ENCODE measurements at regions not wholly inside any gene's neighbourhood (a gene's known extent, or its start where the extent isn't known, plus 50 kb on each side); places are given as distances from the start of the nearest gene placed in this dataset.

DNA sequence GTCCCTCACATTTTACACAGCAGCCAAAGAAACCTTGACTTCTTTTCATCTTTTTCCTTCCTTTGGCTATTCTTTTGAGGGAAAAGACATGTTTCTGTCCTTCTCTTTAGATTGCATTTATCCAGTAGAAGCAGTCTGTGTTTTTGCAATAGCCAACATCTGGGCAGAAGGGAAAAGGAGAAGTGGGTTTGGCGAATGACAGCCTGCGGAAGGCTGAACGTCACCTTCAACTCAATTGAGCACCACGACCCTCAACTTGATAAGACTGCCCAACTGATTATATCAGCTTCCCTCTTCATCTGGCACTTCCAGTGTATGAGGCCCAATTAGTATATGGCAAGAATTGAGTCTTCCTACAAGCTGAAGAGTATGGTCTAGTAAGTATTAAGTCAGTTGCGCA, 1997.6 kb upstream of the WWC1 start:
- DNase-seq (ENCODE audit: low read depth in 4 of 4, low spot score in 1 of 4) = no peak

DNA sequence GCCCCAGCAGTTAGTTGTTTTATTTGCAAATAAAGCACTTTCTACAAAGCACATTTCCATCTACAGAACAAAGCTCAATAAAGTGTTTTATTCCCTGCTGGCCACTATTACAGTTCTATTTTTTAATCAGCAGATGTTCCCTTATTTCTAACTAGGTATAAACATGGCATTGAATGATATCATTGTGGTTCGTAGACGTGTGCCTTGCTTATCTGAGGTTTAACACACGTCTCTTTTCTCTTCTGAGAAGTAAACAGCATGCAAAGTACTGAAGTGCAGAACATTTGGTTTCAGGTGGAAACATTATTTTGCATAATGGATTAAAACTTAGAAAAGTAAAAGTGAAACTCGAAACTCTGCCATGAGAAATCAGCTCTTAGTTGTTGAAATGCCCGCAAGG, 1989.3 kb upstream of the WWC1 start:
- DNase-seq (ENCODE audit: low read depth in 4 of 4, low spot score in 1 of 4) = no peak

- no peak for DNase-seq (ENCODE audit: low read depth in 4 of 4, low spot score in 1 of 4)
These were observed 1974.0 kb upstream of the WWC1 start for GRCh38 chr5:166317425-166317824.

- no peak for DNase-seq (ENCODE audit: low read depth in 4 of 4, low spot score in 1 of 4)
These were observed 1970.4 kb upstream of the WWC1 start for GRCh38 chr5:166320920-166321480.

DNA sequence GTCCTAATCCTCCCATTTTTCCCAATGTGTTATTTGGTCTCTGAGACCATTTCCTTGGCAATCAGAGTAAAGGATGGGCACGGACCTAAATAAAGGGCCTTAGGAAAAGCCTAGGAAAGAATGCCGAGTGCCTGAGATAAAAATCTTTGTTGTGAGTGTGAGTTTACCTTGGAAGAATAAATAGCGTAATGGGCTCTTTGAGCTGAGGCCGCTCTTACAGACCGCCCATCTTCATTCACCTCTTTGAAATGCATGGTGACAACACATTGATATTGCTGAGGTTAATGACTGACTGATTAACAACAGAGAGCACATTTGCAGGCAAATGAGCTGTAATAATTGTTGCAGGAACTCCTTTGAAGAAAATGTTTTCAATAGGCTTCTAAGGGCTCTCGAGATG, 1967.1 kb upstream of the WWC1 start:
- DNase-seq (ENCODE audit: low read depth in 4 of 4, low spot score in 1 of 4) = no peak

- no peak for DNase-seq (ENCODE audit: low read depth in 4 of 4, low spot score in 1 of 4)
These were observed 1962.2 kb upstream of the WWC1 start for GRCh38 chr5:166329149-166329800.

DNA sequence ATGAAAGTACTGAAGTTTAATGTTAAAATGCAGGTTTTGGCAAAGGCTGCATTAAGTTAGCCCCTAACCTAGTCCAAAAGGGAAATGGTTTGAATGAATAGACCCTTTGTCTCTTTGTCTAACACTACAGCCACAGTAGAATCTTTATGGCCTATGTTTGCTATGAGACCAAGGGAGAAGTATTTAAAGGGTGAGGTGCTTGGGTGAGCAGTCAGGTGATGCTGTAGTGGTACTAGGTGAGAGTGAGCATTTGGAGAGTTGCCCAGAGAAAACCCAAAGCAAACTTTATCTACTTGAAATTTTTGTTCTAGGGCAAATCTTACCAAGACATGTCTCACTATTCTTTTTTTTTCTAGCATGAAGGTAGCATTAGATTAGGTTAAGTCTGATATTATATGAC, 1961.4 kb upstream of the WWC1 start:
- no peak for DNase-seq (ENCODE audit: low read depth in 4 of 4, low spot score in 1 of 4)

DNA sequence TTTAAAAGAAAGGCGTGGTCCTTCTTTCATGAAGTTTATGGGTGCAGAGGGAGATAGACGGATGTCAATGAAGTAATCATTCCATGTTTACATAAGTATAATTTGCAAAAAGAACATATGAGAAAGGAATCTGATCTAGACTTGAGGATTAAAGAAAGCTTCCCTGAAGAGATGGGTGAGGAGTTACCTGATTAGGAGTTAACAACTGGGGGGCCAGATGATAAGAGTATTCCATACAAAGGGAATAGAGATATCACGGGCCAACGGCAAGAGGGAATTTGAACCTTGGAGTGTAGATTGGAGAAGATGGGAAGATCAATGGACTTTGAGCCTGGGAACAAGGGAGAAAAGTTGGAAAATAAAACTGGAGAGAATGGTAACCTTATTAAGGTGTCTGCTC, 1959.9 kb upstream of the WWC1 start:
- DNase-seq (ENCODE audit: low read depth in 4 of 4, low spot score in 1 of 4) = no peak

- no peak for DNase-seq (ENCODE audit: low read depth in 4 of 4, low spot score in 1 of 4)
These were observed 1952.6 kb upstream of the WWC1 start for GRCh38 chr5:166338801-166339200.

DNA sequence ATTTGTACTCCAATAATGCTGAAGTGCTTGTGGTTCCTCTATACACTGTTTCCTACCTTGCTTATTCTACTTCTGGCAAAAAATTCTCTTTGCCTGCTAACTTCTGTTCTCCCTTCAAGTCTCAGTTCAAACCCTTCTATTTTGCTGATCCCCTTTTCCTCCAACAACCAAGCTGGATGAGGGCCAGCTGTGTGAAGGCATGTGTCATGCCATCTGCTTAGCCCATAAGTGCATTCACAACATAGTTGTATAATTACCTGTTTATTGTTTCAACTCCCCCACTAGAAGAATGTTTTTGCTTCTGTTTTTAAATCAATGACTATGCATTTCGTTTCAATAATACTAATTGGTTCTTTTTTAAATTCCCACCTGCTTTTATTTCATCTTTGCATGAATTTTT, 1951.4 kb upstream of the WWC1 start:
- DNase-seq (ENCODE audit: low read depth in 4 of 4, low spot score in 1 of 4) = no peak

DNA sequence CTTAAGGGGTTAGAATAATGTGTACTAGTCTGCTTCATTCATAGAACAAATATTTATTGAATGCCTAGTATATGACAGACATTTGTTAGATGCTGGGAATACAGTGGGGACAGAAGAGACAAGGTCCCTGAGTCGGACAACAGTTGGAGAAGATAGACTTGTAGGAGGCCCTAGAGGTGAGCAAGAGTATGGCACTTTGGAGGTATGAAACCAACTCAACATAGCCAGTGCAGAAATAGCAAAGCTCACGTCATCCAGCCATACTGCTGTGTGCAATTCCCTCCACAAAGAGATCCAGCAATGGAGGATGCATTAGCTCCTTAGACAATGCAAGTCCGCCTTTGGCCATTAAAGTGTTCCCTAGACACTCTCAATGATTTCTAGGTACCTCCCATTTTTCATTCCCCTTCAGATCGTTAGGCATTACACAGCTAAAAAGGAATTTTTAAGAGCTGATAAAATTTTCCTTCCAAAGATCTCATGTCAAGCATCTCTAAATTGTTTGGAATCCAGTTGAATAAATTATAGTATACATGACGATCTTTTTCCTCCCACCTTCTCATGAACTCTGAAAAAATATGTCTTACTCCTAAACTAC, 1949.6 kb upstream of the WWC1 start:
- no peak for DNase-seq (ENCODE audit: low read depth in 4 of 4, low spot score in 1 of 4)

GRCh38 chr5:166342402-166342801, 1949.0 kb upstream of the WWC1 start:
- no peak for DNase-seq (ENCODE audit: low read depth in 4 of 4, low spot score in 1 of 4)

DNA sequence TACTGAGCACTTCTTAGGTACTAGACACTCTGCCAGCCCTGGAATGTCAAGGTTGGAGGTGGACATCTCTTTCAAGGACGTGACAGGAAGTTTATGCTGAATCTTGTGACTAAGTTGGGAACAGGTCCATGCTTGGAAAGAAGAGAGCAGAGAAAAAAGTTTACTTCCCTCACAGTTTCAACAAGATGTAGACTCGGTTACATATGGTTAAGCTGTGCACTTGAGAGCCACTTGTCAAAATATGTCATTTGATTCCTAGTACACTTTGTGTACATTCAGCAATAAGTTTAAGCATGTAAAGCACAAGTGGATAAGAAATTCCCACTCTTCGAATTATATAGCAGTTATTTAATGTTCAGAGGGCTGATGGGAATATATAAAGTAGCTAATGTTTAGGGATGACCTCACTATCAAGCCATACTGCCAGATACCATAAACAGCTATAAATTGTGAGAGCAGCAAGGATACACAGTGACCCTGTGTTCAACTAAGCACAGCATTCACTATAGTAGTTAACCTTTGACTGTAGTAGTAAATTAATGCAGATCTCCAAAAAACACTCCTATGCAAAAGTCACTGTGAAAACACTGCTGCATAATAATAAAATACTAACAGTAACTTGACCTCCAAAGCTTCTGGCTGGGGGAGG, 1944.6 kb upstream of the WWC1 start:
- DNase-seq (ENCODE audit: low read depth in 4 of 4, low spot score in 1 of 4) = no peak

- DNase-seq (ENCODE audit: low read depth in 4 of 4, low spot score in 1 of 4) = no peak
These were observed 1942.4 kb upstream of the WWC1 start for GRCh38 chr5:166349046-166349445.

GRCh38 chr5:166353580-166353979, 1937.9 kb upstream of the WWC1 start:
- no peak for DNase-seq (ENCODE audit: low read depth in 4 of 4, low spot score in 1 of 4)

DNA sequence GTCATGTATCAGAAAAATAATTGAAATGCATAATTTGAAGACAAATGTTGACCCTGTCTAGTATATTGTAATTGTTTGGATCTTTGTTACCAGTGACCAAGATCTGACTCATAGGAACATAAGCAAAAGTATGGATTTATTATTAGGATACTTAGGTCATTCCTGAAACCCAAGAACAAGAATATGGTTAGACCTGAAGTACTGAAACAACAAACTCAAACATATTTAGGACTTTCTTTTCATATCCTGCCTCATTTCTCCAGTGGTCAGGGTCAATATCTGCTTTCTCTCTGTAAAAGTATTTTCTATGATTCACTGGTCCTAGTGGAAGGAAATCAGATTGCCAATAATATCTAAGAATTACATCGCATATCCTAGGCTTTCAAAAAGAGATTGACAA, 1937.1 kb upstream of the WWC1 start:
- DNase-seq (ENCODE audit: low read depth in 4 of 4, low spot score in 1 of 4) = no peak

GRCh38 chr5:166356096-166356495, 1935.3 kb upstream of the WWC1 start:
- no peak for DNase-seq (ENCODE audit: low read depth in 4 of 4, low spot score in 1 of 4)

- DNase-seq (ENCODE audit: low read depth in 4 of 4, low spot score in 1 of 4) = no peak
These were observed 1933.2 kb upstream of the WWC1 start for GRCh38 chr5:166358127-166358830.

DNA sequence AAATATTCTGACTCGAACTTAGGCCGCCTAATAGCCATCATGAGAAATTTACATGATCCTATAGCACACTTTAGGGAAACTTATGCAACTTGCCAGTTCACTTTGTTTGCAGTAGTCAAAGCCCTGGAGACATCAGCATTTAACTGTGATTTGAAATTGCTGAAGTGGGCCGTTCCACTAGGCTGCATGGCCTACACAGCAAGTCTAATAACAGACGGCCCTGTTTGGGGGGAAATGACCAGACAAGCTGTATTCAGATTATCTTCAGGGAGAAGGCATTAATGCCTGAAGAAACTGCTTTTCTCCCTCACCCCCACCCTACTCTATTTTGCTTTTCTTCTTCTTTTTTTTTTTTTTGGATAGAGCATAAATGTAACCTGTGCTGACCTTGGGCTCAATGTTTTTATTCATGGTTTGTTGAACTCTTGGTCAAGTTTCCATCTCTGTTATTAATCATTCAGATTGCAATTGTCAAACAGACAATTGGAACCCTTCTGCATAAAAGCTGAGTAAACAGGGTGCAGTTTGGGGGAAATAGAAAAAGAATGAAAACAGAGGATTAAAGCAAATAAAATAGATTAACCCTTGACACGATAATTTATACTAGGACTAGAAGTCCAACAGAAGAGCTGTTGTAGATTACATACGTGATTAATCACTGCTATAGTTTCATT, 1928.2 kb upstream of the WWC1 start:
- no peak for DNase-seq (ENCODE audit: low read depth in 4 of 4, low spot score in 1 of 4)

DNA sequence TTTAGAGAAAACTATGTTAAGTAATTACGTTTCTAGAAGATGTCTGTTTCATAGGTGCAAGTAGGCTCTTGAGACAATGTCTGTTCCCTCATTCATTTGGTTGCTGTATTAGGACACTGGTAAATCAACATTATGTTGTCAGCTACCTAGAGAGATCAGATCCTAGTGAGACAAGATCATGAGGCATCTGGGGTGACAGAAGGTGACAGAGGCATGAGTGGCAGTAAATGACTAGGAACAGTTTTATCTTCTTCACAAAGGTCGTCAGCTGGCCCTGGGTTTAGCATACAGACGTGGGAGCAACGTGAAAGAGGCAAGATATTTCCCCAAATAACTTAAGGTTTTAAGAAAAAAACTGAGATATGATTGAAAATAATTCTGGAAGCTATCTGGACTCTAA, 1926.3 kb upstream of the WWC1 start:
- no peak for DNase-seq (ENCODE audit: low read depth in 4 of 4, low spot score in 1 of 4)

DNA sequence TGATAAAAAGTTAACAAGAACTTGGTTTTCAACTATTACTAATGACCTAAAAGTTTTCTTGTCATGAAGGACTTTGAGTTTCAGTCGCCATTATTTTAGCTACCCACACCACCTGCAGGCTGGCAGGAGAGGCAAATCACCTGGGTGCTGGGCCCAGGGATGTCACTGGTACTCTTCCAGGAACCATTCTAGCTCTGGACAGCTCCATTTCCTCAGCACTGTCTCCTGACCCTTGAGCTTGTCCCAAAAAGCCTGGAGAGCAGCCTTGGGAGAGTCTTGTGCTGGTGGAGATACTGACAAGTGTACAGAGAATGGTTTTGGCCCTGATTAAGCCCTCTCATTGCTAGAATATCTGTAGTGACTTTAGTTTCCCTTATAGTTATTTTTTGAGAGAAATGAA, 1924.1 kb upstream of the WWC1 start:
- no peak for DNase-seq (ENCODE audit: low read depth in 4 of 4, low spot score in 1 of 4)
